OCI-M1 (cell line): ENCODE measurements at regions not wholly inside any gene's neighbourhood (a gene's known extent, or its start where the extent isn't known, plus 50 kb on each side); places are given as distances from the start of the nearest gene placed in this dataset.
"Not testable (repeated sequence)": the region's sequence is repeated elsewhere in the genome, so short reads cannot be mapped to it uniquely, and the experiment has no call there.

Experiments
- DNase-seq: peaks from one replicate; lab custom pipeline; 2025; lab: John Stamatoyannopoulos, UW

- DNase-seq = no peak
These were observed 85.8 kb upstream of the COG2 start for GRCh38 chr1:230556453-230556852.

GRCh38 chr1:230555814-230556213 lies 86.5 kb upstream of the COG2 start:
- DNase-seq = no peak

- no peak for DNase-seq
These were observed 89.4 kb upstream of the COG2 start for GRCh38 chr1:230552880-230553279.

- not testable (repeated sequence) for DNase-seq
These were observed 91.3 kb upstream of the COG2 start for GRCh38 chr1:230550945-230551344.

- no peak for DNase-seq
These were observed 91.9 kb upstream of the COG2 start for GRCh38 chr1:230550428-230550827.

- no peak for DNase-seq
These were observed 92.7 kb upstream of the COG2 start for GRCh38 chr1:230549625-230550024.

GRCh38 chr1:230548997-230549396 lies 93.3 kb upstream of the COG2 start:
- DNase-seq = no peak

GRCh38 chr1:230548357-230548756 lies 93.9 kb upstream of the COG2 start:
- no peak for DNase-seq

- DNase-seq = no peak
These were observed 97.1 kb upstream of the COG2 start for GRCh38 chr1:230545181-230545580.

GRCh38 chr1:230544758-230545157 lies 97.5 kb upstream of the COG2 start:
- DNase-seq = no peak

- DNase-seq = no peak
These were observed 99.2 kb upstream of the COG2 start for GRCh38 chr1:230543085-230543484.

- DNase-seq = no peak
These were observed 99.6 kb upstream of the COG2 start for GRCh38 chr1:230542681-230543080.

- DNase-seq = peak; percentile 86
These were observed 100.2 kb upstream of the COG2 start for GRCh38 chr1:230542054-230542453.

GRCh38 chr1:230541306-230541705 lies 101.0 kb upstream of the COG2 start:
- DNase-seq = no peak

GRCh38 chr1:230540421-230541155 lies 101.7 kb upstream of the COG2 start:
- DNase-seq = no peak

- no peak for DNase-seq
These were observed 104.8 kb upstream of the COG2 start for GRCh38 chr1:230537456-230537855.

- no peak for DNase-seq
These were observed 105.6 kb upstream of the COG2 start for GRCh38 chr1:230536641-230537155.

- DNase-seq = no peak
These were observed 108.1 kb upstream of the COG2 start for GRCh38 chr1:230534224-230534623.

- DNase-seq = no peak
These were observed 105.0 kb upstream of the PGBD5 start for GRCh38 chr1:230531103-230531502.

GRCh38 chr1:230519246-230519645 lies 93.1 kb upstream of the PGBD5 start:
- no peak for DNase-seq

GRCh38 chr1:230518511-230518910 lies 92.4 kb upstream of the PGBD5 start:
- no peak for DNase-seq

GRCh38 chr1:230517786-230518185 lies 91.7 kb upstream of the PGBD5 start:
- DNase-seq = no peak

GRCh38 chr1:230517326-230517725 lies 91.2 kb upstream of the PGBD5 start:
- no peak for DNase-seq

- no peak for DNase-seq
These were observed 90.8 kb upstream of the PGBD5 start for GRCh38 chr1:230516889-230517288.
